Progenitor cell of endocrine pancreas (in vitro differentiated cells): ENCODE measurements at regions not wholly inside any gene's neighbourhood (a gene's known extent, or its start where the extent isn't known, plus 50 kb on each side); places are given as distances from the start of the nearest gene placed in this dataset.

Experiments
- DNase-seq: peaks from one replicate; pipeline ENCODE4 v3.0.0; 2021; ENCODE audit warnings: low spot score; ENCODE audit not compliant: unreplicated experiment
- H3K27ac Mint-ChIP-seq: 2 replicates; pipeline ENCODE4 v1.8.0; 2021; ENCODE audit warnings: mild to moderate bottlenecking, moderate library complexity, mixed read lengths
- H3K27me3 Mint-ChIP-seq: 2 replicates; pipeline ENCODE4 v1.8.0; 2021; ENCODE audit warnings: mixed read lengths
- H3K36me3 Mint-ChIP-seq: 2 replicates; pipeline ENCODE4 v1.8.0; 2022; ENCODE audit warnings: mixed read lengths; ENCODE audit not compliant: insufficient read depth
- H3K4me1 Mint-ChIP-seq: 2 replicates; pipeline ENCODE4 v1.8.0; 2021; ENCODE audit warnings: low read depth, mixed read lengths
- H3K4me3 Mint-ChIP-seq: 2 replicates; pipeline ENCODE4 v1.8.0; 2021; ENCODE audit warnings: low read depth, mild to moderate bottlenecking, moderate library complexity, mixed read lengths
- H3K9me3 Mint-ChIP-seq: 2 replicates; pipeline ENCODE4 v1.8.0; 2021; ENCODE audit warnings: low read depth, mixed read lengths
- CTCF ChIP-seq: fragments of 200-600 bp; sonication (generic); IDR thresholded peaks from one replicate; pipeline ENCODE4 v1.5.0; 2021; ENCODE audit warnings: antibody characterized with exemption, mild to moderate bottlenecking; ENCODE audit not compliant: unreplicated experiment

DNA sequence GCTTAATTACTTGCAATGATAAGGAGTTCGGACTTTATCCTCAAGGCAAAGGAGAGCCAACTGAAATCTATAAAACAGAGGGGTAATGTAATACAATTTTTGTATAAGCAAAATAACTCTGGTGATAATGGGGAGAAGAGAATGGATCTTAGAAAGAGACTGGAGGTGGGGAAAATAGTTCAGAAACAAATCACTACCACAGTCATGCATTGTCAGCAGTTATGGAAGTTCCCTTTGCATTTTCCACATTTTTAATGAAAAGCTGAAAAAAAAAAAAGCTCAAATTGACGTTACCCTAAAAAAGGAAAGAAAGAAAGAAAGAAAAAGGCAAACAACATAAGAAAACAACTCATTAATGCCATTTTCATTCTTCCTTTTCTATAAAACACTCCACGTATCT is 337.6 kb upstream of the HSF2 start:
- Mint-ChIP-seq H3K36me3 (no peaks in the 10 kb centered on the region), H3K4me3 (no peak overlapping the region), H3K4me1 (peaks cover 4% of the 10 kb centered on the region), H3K9me3 (no peaks in the 10 kb centered on the region), H3K27ac (no peak overlapping the region), H3K27me3 (no peaks in the 10 kb centered on the region)
- TF ChIP-seq CTCF: no peak
- no peak for DNase-seq

GRCh38 chr6:122063076-122063475 is 336.4 kb upstream of the HSF2 start:
- no peak overlapping the region for H3K27ac Mint-ChIP-seq
- no peaks in the 10 kb centered on the region for H3K9me3 Mint-ChIP-seq
- no peak overlapping the region for H3K4me3 Mint-ChIP-seq

DNA sequence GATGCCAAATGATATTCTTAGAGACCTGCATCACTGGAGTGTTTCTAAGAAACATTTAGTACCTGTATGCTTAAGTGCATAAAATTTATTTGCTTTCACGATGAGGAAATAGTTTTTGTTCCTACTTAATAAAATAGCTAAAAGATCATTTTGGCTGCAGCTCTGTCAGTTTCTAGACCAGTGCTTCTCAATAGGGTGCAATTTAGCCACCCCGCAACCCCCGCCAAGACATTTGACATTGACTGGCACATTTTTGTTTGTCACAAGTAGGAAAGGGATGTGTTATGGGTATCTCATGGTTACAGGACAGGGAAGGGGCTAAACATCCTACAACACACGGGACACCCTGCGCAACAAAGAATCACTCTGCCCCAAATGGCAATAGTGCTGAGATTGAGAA is 335.7 kb upstream of the HSF2 start:
- no peak for DNase-seq
- Mint-ChIP-seq H3K27ac (no peak overlapping the region), H3K27me3 (no peaks in the 10 kb centered on the region), H3K9me3 (no peaks in the 10 kb centered on the region), H3K4me1 (peaks cover 4% of the 10 kb centered on the region), H3K4me3 (no peak overlapping the region), H3K36me3 (no peaks in the 10 kb centered on the region)
- TF ChIP-seq CTCF: no peak

More at GRCh38 chr6:122063076-122063475, 336.4 kb upstream of the HSF2 start:
- no peak for TF ChIP-seq CTCF
- Mint-ChIP-seq H3K4me1 (peaks cover 4% of the 10 kb centered on the region), H3K27me3 (no peaks in the 10 kb centered on the region), H3K36me3 (no peaks in the 10 kb centered on the region)
- no peak for DNase-seq

GRCh38 chr6:122066200-122066599 is 333.3 kb upstream of the HSF2 start:
- Mint-ChIP-seq H3K4me3 (no peak overlapping the region), H3K27ac (no peak overlapping the region), H3K9me3 (no peaks in the 10 kb centered on the region), H3K27me3 (no peaks in the 10 kb centered on the region), H3K4me1 (peaks cover 7% of the 10 kb centered on the region), H3K36me3 (no peaks in the 10 kb centered on the region)
- TF ChIP-seq CTCF: no peak
- DNase-seq: no peak

GRCh38 chr6:122068291-122068769 is 331.1 kb upstream of the HSF2 start:
- DNase-seq: no peak
- Mint-ChIP-seq H3K4me1 (peaks cover 3% of the 10 kb centered on the region), H3K27ac (no peak overlapping the region)

More at GRCh38 chr6:122068291-122068769, 331.1 kb upstream of the HSF2 start:
- no peak overlapping the region for H3K4me3 Mint-ChIP-seq
- H3K9me3 Mint-ChIP-seq: no peaks in the 10 kb centered on the region
- no peaks in the 10 kb centered on the region for H3K36me3 Mint-ChIP-seq
- H3K27me3 Mint-ChIP-seq: no peaks in the 10 kb centered on the region
- TF ChIP-seq CTCF: no peak
